Sigmoid colon (tissue), 4 donors: ENCODE measurements at regions not wholly inside any gene's neighbourhood (a gene's known extent, or its start where the extent isn't known, plus 50 kb on each side); places are given as distances from the start of the nearest gene placed in this dataset.
"Not testable (repeated sequence)": the region's sequence is repeated elsewhere in the genome, so short reads cannot be mapped to it uniquely, and the experiment has no call there.

Experiments
- CTCF ChIP-seq, 4 experiments: fragments of 450-650 bp in 3 of 4; fragments of 200-600 bp in 1 of 4; IDR thresholded peaks; one replicate each; pipeline ENCODE4 v1.5.1; 2016 to 2019; ENCODE audit warnings: antibody characterized with exemption in 4 of 4, mild to moderate bottlenecking in 3 of 4, moderate library complexity in 2 of 4
- POLR2A ChIP-seq, 2 donors: fragments of 450-650 bp; IDR thresholded peaks; one replicate each; pipeline ENCODE4 v1.6.1; 2016; ENCODE audit warnings: antibody characterized with exemption in 2 of 2, mild to moderate bottlenecking in 2 of 2, moderate library complexity in 2 of 2
- POLR2AphosphoS5 ChIP-seq, 4 donors: sonication (generic); formaldehyde crosslinking; IDR thresholded peaks; one replicate each; pipeline ENCODE4 v1.6.1; 2017; ENCODE audit warnings: antibody characterized with exemption in 4 of 4

DNA sequence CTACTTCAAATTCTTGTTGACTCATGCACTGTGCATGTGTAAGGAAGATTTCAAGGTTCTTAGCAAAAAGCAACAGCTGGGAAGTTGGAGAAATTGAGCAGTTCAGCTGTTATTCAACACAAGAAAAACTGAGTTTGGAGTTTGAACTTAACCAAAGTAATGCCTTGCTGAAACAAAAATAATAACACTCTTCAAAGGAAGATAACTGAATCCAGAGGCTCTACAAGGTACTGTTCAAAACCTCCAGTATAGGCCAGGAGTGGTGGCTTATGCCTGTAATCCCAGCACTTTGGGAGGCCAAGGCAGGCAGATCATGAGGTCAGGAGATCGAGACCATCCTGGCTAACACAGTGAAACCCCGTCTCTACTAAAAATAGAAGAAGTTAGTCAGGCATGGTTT lies 58.8 kb upstream of the SMIM23 start:
- TF ChIP-seq CTCF, POLR2A, POLR2AphosphoS5 (IDR thresholded peaks at IDR 0.05): not testable (repeated sequence)
